HG03460 (cell line): ENCODE measurements at regions not wholly inside any gene's neighbourhood (a gene's known extent, or its start where the extent isn't known, plus 50 kb on each side); places are given as distances from the start of the nearest gene placed in this dataset.

Source experiments
- ATAC-seq: cut with Tn5 transposase; IDR thresholded peaks from one replicate; pipeline ENCODE4 v1.9.1; 2021; ENCODE audit not compliant: unreplicated experiment

DNA sequence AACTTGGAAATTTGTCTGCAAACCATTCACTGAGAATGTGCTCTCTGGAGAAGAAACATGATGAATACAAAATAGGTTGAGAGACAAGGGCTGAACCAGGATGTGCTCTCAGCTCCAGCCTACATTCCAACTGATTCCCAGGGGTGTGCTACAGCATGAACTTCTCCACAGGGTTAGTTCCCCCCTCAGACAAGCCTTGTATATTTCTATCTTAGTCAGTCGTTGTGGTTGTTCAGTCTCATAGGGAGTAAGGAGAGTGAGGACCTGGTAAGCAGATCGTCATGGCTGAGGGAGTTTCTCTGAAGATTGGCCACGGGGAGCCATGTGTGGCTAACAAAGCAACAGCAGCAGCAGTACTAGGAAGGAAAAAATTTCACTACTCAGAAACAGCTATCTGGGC, 919.7 kb upstream of the CADM2 start:
- ATAC-seq = no peak

DNA sequence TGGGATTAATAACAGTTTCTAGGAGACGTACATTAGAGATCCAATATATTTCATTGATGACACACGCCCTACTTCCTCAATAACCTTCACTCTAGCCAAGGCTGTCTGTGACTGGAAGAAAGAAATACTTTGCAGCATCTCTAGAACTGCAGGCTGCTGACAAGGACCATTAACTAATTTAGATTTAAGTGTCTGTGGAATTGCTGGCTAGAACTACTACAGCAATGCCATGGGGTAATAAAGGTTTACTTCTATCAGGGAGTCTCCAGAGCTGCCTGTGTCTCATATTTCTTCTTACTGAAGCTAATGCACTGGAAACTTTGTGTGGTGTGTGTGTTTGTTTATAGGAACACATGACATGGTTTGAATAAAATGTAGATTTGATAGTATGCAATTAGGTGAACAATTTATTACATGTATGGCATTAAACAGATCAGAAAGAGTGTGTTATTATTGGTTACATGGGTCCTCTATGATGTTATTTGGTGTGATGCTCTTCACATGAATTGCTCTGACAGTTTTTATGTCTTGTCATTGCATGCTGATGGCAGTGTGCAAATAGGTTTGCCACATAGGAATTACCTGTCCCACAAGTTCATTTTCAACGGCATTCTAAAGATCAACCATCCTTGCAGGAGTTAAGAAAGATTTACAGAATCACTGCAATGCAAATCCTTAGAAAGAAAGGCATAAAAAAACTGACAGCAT, 916.2 kb upstream of the CADM2 start:
- ATAC-seq = no peak

DNA sequence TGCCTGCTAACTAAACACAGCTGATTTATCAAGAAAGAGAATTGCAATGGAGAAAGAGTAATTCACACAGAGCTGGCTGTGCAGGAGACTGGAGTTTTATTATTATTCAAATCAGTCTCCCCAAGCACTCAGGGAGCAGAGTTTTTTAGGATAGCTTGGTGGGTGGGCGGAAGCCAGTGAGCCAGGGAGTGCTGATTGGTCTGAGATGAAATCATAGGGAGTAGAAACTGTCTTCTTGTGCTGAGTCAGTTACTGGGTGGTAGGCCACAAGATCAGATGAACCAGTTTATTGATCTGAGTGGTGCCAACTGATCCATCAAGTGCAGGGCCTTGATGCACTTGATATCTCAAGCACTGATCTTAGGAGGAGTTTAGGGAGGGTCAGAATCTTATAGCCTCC, 891.9 kb upstream of the CADM2 start:
- no peak for ATAC-seq

DNA sequence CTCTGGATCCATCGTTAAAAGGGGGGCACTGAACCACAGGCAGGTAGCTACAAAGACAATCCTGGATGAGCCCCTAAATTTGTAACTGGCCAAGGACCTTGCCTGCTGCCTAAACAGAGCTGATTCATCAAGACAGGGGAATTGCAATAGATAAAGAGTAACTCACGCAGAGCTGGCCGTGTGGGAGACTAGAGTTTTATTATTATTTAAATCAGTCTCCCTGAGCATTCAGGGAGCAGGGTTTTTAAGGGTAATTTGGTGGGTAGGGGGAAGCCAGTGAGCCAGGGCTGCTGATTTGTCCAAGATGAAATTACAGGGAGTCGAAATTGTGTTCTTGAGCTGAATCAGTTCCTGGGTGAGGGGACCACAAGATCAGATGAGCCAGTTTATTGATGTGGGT, 885.1 kb upstream of the CADM2 start:
- ATAC-seq = no peak

DNA sequence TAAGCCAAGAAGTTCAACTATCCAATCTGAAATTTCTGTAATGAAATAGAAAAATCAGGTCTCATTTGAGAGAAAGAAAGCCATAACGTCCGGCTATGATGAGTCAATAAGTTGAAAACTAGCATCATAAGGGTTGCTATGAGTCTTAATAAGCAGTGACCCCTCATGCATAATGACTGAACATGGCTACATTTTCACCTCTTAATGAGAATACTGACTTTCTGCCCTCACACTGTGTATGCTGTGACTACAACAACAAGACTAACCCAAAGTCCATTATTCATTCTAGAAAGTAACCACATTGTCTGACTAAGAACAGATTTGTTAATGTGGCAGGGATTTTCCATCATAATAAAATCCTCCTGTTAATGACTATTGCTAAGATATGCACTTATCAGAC, 884.0 kb upstream of the CADM2 start:
- no peak for ATAC-seq

DNA sequence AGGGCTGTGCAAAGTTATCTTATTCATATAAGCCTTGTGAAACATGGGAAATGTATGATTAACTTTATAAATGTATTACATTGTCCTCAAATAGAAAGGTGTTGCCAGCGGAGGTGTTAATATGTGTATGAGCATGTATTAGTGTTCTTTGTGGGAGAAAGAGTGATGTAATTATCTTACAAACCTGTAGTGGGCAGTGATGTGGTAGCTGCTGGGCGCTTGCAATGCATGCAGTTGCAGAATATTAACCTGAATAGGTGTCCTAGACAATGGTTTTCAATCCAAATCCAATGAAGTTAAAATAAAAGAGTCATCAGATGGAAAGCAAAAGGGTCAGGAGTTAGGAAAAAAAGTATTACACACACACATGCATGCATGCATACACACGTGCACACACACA, 881.3 kb upstream of the CADM2 start:
- ATAC-seq = no peak

DNA sequence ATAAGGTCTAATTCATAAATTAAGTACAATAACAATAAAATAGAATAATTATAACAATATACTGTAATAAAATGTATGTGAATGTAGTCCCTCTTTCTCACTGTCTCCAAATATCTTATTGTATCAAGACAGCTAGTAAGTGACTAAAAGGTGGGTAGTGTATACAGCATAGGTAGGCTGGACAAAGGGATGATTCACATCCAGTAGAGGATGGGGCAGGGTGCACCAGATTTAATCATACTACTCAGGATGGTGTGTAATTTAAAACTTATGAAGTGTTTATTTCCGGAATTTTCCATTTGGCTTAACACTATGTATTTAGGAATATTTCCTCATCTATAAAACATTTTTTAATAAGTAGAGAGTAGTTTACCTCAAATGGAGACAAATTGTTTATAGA, 876.1 kb upstream of the CADM2 start:
- ATAC-seq = no peak

DNA sequence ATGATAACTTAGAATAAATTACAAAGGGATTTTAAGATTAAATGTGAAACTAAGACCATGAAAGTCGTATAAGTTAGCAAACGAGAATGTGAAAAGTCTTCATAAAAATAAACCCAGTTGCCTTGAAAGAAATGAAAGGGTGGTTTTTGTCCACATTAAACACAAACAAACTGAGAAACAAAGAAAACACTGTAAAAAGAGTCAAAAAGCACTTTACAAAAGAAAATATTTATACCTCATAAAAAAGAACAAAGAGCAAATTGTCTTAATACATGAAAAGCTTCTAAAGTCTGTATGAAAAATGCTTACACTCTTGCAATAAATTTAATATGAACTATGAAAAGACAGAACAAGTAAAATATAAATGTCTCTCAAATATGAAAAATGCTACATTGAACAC, 865.9 kb upstream of the CADM2 start:
- no peak for ATAC-seq

DNA sequence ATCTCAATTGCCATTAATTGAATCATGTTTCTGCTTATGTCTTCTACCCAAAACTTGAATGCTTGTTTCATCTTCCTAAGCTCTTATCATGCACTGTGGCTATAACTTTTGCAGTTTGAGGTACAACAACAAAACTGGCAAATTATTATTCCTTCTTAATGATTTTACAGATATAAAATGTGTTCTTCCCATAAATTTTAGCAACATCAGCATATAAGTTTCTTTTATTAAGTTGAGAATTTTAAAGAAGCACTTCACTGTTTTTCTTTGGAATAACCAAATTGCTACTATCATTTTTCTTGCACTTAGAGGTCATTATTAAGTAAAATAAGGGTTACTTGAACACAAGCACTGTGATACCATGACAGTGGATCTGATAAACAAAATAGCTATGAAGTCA, 862.6 kb upstream of the CADM2 start:
- no peak for ATAC-seq

DNA sequence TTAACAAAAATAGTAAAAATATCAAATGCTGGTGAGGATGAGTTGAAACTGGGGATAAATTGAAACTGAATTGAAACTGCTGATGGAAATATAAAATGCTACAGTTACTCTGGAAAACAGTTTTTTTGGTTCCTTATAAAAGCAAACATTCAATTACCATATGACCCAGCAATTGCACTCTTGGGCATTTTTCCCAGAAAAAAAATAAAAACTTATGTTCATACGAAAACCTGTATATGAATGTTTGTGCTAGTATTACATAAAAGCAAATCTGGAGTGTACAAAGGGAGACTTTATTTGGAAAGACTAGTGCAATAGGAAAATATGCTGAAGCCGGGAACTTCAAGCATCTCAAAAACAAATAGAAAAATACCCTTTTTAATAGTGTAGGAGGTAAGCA, 857.9 kb upstream of the CADM2 start:
- ATAC-seq = no peak

DNA sequence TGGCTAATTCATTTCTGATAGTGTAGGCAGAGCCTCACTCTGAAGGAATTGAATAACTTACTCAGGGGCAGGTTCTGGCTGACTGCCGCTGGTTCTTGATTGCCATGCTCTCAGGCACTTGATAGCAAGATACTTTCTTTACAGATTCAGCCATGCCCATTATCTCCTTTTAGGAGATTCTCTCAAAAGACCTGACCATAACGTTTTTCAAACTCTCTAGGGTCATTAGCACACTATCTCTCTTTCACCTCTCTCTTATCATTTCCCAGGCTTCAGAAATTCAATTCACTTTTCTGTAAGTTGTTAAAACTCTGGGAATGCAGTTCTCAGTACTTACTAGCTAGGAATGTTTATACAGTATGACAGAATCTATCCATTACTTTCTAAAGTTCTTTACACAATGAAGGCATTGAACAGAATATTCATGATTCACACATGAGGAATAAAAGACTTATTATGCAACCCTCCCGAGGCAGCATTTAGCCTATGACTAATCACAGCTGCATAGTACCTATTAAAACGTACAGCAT, 850.3 kb upstream of the CADM2 start:
- ATAC-seq = no peak

DNA sequence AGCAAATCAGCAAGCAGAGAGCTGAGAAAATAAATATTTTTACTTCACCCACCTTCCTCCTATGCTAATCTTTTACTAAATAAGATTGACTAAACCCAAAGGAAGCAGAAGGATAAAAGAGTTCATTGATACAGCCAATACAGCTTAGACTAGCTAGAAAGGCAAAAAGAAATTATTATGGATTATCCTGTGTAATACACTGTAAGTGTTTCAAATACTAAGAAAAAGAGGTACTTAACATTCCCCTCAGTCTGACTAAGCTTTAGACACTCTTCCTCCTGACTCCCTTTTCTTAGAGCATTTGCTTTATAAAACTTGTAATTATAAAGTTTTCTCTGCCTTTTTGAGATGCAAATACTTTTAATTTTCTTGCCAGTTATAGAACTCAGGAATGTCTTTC, 848.9 kb upstream of the CADM2 start:
- ATAC-seq = no peak

DNA sequence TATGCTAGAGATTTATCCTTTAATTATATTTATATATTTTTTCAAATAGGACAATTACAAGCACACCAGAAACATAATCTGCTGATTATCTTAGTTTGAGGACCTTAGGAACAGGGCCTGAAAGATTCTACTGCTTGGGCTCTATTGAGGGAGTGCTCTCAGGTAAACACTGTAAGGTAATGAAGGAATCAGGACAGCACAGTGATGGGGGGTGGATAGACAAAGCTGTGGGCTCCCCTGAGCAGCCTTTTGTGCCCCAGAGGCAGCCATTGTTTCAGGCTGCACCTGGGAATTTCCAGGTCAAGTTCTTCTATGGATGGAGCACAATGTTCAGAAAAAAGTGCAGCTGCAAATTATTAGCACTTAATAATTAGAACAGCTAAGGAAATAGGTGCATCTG, 848.0 kb upstream of the CADM2 start:
- no peak for ATAC-seq

DNA sequence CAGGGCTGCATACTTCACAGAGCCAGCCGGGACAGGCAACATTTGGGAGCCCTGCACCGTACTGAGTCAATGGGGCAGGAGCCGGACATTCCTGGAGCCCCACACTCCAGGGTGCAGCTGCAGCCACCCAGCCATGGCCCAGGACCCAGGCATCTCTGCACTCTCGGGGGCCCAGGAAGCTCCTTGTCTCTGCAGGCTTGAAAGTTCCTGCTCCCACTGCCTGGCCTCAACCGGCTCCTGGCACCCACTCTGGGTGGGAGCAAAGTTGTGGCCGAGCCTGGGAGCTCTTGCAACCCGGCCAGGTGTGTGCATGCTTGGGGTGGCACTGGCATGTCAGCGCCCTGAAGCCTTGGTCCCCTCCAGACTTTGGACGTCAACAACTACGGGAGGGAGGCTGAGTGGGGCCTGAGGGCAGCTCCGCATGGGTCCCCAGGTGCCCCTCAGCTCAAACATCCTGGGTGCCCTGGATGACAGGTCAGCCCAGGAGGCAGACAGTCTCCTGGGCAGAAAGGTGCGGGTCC, 833.5 kb upstream of the CADM2 start:
- no peak for ATAC-seq

DNA sequence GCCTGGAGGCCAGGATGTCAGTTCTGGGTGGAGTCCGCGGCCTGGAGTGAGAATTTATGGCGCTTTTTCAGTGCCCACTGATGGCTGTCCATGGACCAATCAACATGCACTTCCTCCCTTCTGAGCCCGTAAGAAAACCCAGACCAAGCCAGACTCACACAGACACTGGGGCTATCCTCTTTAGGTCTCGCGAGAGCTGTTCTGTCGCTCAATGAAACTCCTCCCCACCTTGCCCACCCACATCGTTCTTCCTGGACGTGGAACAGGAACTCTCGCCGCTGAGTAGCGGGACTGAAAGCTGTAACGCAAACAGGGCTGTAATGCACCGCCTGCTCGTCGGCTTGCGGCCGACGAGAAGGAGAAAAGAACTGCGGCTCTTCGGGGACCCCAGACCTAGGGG, 833.0 kb upstream of the CADM2 start:
- ATAC-seq = no peak

DNA sequence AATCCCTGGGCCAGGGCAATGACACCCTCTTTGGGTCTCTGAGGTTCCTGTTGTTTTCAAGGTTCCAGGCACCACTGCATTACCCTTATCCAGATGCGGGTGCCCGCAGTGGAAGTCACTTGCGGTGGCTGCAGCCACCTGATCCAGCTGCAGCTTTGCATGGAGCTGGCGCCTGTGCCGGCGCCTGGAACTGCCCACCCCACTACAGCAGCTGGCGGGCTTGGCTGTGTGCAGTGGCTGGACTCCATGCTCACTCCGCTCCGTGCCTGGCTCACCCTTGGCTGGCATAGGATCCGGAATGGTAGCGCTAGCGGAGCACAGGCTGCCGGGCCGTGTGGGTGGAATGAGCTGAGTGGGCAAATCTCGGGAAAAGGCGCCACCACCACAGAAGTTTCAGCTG, 832.6 kb upstream of the CADM2 start:
- ATAC-seq = no peak

DNA sequence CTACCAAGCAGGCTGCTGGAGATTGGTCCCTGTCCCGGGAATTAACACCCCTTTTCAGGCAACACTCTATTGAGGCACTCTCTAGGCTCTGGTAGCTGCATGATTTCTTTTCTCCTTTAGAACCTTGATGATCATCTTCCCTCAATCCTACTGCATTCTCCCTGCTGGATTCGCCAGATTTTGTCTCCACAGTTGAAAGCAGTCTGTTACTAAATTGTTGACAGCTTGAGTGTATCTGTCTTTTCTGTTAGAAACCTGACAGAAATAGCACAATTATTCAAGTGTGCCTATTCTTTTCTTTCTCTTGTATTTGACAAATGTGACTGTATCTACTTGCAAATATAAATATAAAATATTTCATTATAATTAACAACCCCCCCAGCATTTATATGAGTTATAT, 830.8 kb upstream of the CADM2 start:
- no peak for ATAC-seq

DNA sequence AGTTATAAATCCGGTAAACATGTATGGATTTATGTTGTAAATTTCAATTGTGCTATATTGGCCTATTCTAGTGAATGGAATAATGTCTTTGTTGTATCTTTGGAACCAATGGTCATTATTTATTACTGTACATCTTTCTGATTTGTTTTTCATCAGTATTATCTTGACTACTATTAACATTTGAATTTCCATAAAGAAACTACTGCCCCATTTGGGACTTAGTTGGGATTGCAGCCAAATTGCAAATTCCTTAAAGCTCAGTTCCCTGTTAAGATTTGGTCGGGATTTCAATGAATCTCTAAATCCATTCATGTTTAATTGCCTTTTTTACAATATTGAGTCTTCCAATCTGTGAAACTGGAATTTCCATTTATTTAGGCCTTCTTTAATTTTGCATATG, 822.4 kb upstream of the CADM2 start:
- ATAC-seq = no peak

DNA sequence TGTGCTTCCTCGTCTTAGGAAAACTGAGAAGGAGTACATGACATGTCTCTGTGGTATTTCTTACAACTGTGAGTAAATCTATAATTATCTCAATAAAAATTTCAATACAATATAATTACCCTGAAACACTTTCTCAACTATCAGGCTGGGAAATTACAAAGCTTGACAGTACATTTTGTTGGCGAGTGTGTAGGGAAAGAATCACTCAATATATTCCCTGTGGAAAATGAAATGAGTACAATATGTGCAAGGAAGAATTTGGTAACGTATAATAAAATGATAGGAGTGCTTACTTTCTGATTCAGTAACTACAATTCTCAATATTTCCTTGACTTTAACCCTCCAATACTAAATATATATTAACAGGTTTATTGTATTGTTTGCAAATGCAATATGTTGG, 818.2 kb upstream of the CADM2 start:
- ATAC-seq = no peak

DNA sequence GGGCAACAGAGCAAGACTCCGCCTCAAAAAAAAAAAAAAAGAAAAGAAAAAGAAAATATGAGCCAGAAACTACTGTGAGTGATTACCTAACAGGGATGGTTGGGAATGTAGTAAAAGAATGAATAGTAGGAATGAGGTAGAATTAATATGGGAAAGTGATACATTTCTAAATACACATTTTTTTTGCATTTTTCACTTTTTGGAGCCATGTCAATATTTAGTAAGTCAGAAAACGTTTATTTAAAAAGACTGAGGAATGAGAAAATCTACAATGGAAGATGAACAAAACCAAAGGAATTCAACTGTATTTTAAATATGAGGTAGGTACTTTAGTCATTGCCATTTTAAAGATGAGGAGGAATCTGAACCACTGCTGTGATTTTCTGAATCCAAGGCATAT, 817.2 kb upstream of the CADM2 start:
- ATAC-seq = no peak

DNA sequence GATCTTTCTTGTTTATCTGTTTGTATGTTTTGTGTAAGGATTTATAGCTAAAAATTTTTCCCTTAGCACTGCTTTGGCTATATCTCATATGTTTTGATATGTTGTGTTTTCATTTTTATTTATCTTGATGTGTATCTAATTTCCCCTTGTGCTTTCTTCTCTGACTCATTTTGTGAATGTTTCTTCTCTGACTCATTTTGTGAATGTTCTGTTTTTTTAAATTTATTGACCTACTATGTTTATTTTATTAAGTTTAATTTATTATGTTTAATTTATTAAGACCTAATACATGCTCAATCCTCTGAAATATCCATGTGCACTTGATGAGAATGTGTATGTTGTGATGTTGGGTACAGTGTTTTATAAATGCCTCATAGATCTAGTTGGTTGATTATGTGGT, 793.5 kb upstream of the CADM2 start:
- ATAC-seq = no peak

DNA sequence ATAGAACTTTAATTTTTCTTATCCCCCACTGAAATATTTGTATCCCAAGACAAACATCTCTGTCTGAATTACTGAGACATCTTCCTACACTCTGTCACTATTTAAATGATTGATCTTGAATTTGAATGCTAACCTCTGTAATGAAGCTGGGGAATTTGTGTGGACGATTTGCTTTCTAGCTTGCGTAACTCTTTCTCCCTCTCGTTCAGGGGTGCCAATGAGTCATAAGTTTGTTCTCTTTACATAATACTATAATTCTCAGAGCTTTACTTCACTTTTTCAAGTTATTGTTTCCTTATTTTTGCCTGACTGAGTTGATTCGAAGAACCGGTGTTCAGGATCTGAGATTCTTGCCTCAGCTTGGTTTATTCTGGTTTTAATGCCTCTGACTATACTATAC, 783.3 kb upstream of the CADM2 start:
- ATAC-seq = no peak

DNA sequence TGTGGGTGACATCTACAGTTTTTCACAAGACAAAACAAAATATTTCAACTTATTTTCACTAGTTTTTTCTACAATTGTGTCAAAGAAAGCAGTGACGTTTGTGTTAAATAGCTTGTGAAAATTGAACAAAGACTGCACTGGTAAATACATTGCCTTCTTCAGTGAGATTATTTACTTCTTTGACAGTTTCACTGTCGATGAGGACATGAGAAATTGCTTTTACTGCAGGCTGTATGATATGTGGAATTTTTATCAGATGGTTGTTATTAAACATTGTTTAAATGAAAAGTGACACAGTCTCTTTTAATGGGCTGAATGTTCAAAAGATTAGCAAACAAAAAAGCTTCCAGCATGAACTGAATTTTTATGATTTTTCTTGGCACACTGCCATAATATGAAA, 773.9 kb upstream of the CADM2 start:
- no peak for ATAC-seq
